BE2C (cell line): ENCODE measurements at regions not wholly inside any gene's neighbourhood (a gene's known extent, or its start where the extent isn't known, plus 50 kb on each side); places are given as distances from the start of the nearest gene placed in this dataset.

Experiments
- DNase-seq: peaks from one replicate; pipeline ENCODE4 v3.0.0-alpha.2; 2020
- H3K27me3 ChIP-seq: fragments of 250-450 bp; sonication (Bioruptor Pico); 2 replicates; pipeline ENCODE4 v1.5.1; 2020; ENCODE audit warnings: mild to moderate bottlenecking
- H3K36me3 ChIP-seq: fragments of 250-450 bp; sonication (Bioruptor Pico); 2 replicates; pipeline ENCODE4 v1.5.1; 2020; ENCODE audit warnings: mild to moderate bottlenecking
- H3K4me1 ChIP-seq: fragments of 250-450 bp; sonication (Bioruptor Pico); 2 replicates; pipeline ENCODE4 v1.5.1; 2020
- H3K4me3 ChIP-seq: 2 replicates; pipeline ENCODE4 v1.5.1; 2011; ENCODE audit warnings: low read depth, low read length
- H3K9me3 ChIP-seq: fragments of 250-450 bp; sonication (Bioruptor Pico); 2 replicates; pipeline ENCODE4 v1.5.1; 2020
- CTCF ChIP-seq: IDR thresholded peaks from 2 replicates; pipeline ENCODE4 v1.5.1; 2012; ENCODE audit warnings: mild to moderate bottlenecking, low read depth, low read length

DNA sequence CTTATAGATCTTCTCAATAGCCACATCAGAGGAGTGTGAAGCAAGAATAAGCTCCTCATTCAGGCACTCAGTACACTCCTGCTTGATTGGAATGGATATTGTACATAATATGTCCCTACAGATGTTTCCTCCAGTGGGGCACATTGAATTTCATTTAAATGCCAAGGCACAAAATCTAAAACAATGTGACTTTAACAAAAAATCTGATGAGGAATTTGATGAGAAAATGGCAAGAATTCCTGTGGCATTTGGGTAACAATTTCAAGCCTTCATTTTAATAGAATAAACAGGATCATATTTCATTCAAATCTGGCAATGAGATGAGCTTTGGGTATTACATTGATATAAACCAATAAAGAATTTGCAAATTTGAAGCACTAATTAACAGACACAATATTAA lies 307.7 kb upstream of the PKN2 start:
- Histone ChIP-seq H3K36me3 (no peaks in the 10 kb centered on the region), H3K27me3 (no peaks in the 10 kb centered on the region), H3K4me1 (no peaks in the 10 kb centered on the region), H3K9me3 (no peaks in the 10 kb centered on the region), H3K4me3 (no peak overlapping the region)
- no peak for DNase-seq
- no peak for TF ChIP-seq CTCF

GRCh38 chr1:88378560-88378959 lies 305.5 kb upstream of the PKN2 start:
- H3K9me3 ChIP-seq: no peaks in the 10 kb centered on the region
- no peaks in the 10 kb centered on the region for H3K36me3 ChIP-seq
- DNase-seq: no peak
- no peak for TF ChIP-seq CTCF
- H3K27me3 ChIP-seq: no peaks in the 10 kb centered on the region
- no peak overlapping the region for H3K4me3 ChIP-seq
- H3K4me1 ChIP-seq: no peaks in the 10 kb centered on the region

GRCh38 chr1:88394958-88395357 lies 289.1 kb upstream of the PKN2 start:
- Histone ChIP-seq H3K4me3 (no peak overlapping the region), H3K27me3 (no peaks in the 10 kb centered on the region), H3K4me1 (no peaks in the 10 kb centered on the region), H3K36me3 (no peaks in the 10 kb centered on the region), H3K9me3 (no peaks in the 10 kb centered on the region)
- no peak for TF ChIP-seq CTCF
- no peak for DNase-seq

- Histone ChIP-seq H3K9me3 (no peaks in the 10 kb centered on the region), H3K36me3 (no peaks in the 10 kb centered on the region), H3K4me3 (no peak overlapping the region), H3K4me1 (no peaks in the 10 kb centered on the region), H3K27me3 (no peaks in the 10 kb centered on the region)
- TF ChIP-seq CTCF: no peak
- no peak for DNase-seq
Measured at GRCh38 chr1:88398338-88398737, 285.7 kb upstream of the PKN2 start.

DNA sequence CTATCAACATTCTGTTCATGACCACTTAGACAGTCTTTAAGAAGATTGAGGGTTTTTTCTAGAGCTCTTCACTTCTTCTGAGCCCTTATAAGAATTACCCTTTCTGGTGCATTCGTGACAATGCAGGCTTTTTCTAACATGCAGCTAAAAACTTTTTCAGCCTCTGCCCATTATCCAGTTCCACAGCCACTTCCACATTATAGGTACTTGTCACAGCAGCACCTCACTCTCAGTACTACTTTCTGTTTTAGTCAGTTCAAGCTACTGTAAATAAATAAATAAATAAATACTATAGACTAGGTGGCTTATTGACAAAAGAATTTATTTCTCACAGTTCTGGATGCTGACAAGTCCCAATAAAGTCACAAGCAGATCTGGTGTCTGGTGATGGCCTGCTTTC lies 284.4 kb upstream of the PKN2 start:
- no peak for TF ChIP-seq CTCF
- Histone ChIP-seq H3K4me1 (no peaks in the 10 kb centered on the region), H3K36me3 (no peaks in the 10 kb centered on the region), H3K27me3 (no peaks in the 10 kb centered on the region), H3K4me3 (no peak overlapping the region), H3K9me3 (no peaks in the 10 kb centered on the region)
- no peak for DNase-seq

DNA sequence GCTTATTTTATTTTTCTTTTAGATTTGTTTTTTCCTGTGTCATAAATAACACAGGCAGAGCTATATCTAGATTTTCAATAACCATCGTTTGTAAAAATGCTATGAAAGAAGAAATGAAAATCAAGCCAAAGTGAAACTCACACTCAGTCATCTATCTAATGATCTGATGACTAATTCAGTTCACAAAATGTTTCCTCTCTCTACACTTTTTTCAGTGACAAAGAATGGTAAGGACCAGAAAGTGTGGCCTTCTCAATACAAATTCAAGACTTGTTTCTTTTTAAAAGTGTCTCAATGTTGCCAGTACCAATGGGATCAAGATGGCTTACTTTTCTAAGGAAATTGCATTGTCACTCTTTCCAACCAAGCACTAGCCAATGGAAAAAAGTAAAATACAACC lies 282.8 kb upstream of the PKN2 start:
- no peak for DNase-seq
- H3K4me1 ChIP-seq: no peaks in the 10 kb centered on the region
- H3K27me3 ChIP-seq: no peaks in the 10 kb centered on the region
- no peaks in the 10 kb centered on the region for H3K36me3 ChIP-seq
- H3K4me3 ChIP-seq: no peak overlapping the region
- TF ChIP-seq CTCF: no peak
- no peaks in the 10 kb centered on the region for H3K9me3 ChIP-seq
